ENCODE measurements at regions not wholly inside any gene's neighbourhood (a gene's known extent, or its start where the extent isn't known, plus 50 kb on each side); places are given as distances from the start of the nearest gene placed in this dataset.

GRCh38 chr16:25317732-25318316 is 60.2 kb upstream of the ZKSCAN2 start:
- DNase-seq (ENCODE audit: low spot score), result no peak

- no peak for DNase-seq (ENCODE audit: low spot score)
These were observed 54.3 kb upstream of the ZKSCAN2 start for GRCh38 chr16:25311950-25312349.

GRCh38 chr16:25311039-25311438 is 53.4 kb upstream of the ZKSCAN2 start:
- no peak for DNase-seq (ENCODE audit: low spot score)

All from A172 (cell line).